GM21381 (cell line): ENCODE measurements at regions not wholly inside any gene's neighbourhood (a gene's known extent, or its start where the extent isn't known, plus 50 kb on each side); places are given as distances from the start of the nearest gene placed in this dataset.

Experiments
- ATAC-seq: cut with Tn5 transposase; IDR thresholded peaks from one replicate; pipeline ENCODE4 v1.9.1; 2021; ENCODE audit warnings: mild to moderate bottlenecking, moderate library complexity; ENCODE audit not compliant: unreplicated experiment

DNA sequence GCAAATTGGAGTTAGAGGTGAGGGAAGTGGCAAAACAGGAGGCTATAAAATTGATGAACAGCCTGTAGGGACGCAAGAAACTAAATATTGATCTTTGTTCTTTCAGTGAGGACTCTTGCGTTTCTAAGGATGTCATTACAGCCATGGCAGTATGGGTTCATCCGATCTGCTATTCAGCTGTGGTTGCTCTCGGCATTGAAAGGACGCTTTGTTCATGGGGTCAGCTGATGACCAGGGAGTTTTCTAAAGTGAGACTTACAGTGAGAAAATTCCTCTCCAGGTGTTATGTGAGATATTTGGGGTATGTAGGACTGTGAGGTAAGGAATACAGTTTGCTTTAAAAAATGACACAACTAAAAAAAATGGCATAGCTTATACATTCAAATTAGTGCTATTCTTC, 52.7 kb upstream of the PELI1 start:
- no peak for ATAC-seq

DNA sequence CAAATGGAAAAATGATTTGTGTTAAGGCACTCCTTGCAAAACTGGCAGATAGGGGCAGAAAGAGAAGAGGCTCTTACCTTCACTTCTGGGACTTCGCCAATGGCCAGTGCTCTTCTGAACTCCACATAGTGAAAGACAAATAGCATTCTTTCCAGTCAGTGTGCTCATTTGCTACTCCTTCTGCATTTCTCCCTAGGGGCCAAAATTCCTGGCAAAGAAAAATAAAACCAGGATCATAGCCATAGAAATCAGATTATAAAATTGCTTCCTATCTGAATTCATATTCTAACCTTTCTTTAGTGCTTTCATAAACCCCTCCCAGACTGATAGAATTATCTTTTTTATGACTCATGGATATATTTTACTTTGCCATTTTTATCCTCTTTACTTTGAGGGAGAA, 56.9 kb upstream of the PELI1 start:
- no peak for ATAC-seq

DNA sequence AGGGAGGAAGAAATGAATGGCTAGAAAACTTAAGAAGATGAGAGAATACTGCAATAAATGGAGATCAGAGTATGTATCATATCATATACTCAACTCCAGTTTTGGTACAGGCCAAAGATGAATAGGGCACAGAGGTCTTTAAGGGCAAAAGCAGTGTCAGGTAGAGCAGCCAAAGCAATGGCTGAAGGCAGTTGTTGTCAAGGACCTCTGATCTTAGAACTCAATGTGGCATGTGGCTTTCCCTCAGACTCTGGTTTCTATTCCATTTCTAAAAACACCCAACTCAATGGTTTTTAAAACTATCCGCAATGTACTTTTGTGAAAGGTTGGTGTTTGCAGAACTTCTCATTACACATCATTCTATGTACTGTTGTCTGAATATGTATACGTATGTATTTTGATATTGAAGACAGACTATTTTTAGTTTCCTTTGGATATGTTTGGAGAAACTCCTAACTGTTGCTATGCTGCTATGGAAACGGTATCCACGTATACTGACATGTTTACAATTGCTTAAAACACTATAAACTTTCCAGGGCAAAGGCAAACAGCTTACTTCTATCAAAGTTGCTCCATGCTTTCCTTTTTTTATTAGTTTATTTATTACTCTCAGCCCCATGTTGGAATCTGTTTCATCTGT, 58.1 kb upstream of the PELI1 start:
- no peak for ATAC-seq

- ATAC-seq: no peak
Observed at GRCh38 chr2:64203131-64203857, 59.1 kb upstream of the PELI1 start.

- ATAC-seq: peak; percentile 68
Observed at GRCh38 chr2:64203858-64204632, 59.8 kb upstream of the PELI1 start.

DNA sequence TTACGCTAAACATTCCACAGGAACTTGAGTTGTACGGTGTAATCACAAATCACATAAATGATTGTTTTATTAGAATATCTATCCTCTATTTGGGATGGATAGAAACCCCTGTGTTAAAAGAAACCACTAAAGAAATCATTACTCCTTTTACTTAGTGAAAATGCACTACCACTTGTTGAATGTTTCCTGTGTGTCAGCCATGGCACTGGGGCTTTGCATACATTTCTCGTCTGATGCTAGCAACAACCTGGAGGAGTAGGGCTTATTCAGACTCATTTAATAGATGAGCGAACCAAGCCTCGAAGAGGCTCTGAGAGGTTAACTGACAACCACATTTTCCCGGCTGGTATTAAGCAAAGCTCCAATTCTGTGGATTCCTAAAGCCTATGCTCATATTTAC, 60.5 kb upstream of the PELI1 start:
- no peak for ATAC-seq

DNA sequence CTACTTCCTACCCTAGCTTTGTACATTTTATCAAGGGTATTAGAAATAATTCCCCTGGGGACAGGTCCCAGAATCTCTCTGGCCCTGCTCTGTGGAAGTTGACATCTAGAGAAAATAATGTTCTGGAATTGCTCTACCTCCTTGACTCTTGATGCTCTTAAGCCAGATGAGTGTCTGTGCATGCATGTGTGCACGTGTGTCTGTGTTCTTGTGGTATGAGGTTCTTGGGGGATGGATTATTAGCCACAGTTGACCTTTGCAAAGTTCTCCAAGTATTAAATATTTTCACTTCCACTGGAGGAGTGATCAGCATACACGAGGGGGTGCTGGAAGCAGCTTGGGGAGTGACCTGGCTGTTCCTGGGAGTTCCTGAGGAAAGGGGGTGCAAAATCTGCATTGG, 61.2 kb upstream of the PELI1 start:
- ATAC-seq: no peak

DNA sequence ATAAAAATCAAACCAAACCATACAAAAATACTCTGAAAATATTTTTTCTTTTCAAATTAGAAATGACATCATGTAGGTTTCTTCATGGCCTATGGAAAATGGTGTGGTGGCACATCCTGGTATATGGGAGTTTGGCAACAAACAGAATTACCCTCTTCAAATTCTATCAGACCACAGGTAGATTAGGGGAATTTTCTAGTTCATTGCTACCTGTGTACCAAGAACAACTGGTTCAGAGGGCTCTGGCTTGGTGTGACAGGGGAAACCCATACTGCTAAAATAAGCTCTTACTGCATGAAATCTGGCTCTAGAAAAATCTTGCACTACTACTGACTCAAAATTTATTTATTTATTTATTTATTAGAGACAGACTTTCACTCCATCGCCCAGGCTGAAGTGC, 63.4 kb upstream of the PELI1 start:
- no peak for ATAC-seq

DNA sequence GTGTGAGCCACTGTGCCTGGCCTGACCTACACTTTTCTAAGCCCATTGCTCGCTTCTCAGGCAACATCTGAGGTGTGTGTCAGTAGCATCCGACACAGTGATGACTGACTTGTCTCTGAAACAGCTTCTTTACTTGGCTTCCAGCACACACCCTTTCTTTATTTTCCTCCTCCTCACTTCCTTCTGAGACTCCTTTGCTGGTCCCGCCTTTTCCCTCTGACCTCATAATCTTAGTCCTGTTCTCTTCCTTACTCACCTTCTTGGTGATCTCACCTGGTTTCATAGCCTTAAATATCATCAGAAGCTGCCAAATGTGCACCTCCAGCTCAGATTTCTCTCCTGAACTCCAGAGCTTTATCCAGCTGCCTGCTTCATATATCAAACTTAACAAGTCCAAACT, 66.6 kb upstream of the PELI1 start:
- ATAC-seq: no peak

DNA sequence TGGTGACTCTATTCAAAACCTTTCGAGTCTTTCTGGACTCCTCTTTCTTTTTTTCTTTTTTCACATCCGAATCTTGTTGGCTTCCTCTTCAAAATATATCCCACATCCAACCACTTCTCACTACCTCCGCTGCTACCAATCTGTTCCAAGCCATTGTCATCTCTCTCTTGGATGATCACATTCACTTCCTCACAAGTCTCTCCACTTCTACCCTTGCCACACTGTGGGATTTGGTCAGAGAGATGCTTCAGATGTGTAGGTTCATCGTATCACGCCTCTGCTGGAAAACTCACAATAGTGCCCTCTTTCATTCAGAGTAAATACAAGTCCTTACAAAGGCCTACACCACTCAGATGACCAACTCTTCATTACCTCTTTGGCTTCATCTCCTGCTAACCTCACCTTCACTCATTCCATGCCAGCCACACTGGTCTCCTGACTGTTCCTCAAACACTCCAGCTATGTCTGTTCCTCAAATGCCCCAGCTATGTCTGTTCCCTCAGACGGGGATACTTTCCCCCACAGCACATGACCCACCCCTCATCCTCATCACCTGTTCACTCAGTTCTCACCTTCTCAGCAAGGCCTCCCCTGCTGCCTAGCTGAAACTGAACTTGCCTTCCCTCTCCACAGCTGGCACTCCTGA, 67.2 kb upstream of the PELI1 start:
- ATAC-seq: no peak

DNA sequence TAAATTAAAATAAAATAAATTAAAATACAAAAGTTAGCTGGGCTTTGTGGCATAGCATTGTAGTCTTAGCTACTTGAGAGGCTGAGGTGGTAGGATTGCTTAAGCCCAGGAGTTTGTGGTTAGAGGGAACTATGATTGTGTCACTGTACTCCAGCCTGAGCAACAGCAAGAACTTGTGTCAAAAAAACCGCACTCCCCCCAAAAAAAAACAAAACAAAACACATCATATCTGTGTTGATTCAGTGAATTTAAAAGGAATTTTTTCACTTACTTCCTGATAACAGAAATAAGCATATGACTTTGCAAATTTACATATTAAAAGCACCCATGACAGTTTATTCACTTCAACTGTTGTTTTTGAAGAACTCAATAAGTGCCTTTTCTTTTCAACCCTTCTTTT, 68.1 kb upstream of the PELI1 start:
- ATAC-seq: no peak

- no peak for ATAC-seq
Observed at GRCh38 chr2:64212801-64213321, 68.6 kb upstream of the PELI1 start.

DNA sequence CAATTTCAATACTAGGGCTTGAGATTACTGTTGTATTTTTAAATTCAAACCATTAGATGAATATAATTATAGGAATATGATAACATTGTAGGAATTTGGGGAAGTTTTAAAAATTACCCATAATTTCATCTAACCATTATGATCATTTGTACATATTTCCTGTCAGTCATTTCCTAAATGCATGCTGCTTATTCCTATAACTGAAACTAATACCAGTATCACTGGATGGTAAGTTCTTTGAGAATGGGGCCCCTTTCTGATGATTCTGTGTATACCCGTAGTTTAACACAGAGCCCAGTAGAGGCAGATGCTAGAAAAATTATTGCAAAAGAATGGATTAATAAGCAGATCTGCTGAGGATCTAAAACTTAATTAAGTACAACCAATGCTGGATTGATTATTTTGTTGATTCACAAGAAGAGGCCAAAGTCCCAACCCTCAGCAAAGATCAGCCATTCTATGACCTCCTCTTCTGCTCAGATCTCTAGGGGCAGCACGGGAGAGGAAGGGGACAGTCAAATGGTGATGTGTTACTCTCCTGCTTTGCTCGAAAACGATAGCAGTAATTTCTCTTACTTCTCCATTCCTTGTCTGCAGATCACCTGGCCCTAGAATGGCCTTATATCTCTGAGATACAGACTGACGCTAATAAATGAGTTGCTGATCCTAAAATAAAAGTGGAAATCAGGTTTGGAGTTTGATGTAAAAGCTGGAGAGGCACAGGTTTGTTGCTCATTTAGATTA, 69.5 kb upstream of the PELI1 start:
- peak; percentile 47 for ATAC-seq

GRCh38 chr2:64214281-64215115, 70.3 kb upstream of the PELI1 start:
- ATAC-seq: peak; percentile 54

GRCh38 chr2:64217198-64217869, 73.1 kb upstream of the PELI1 start:
- no peak for ATAC-seq

- no peak for ATAC-seq
Observed at GRCh38 chr2:64218137-64218802, 74.0 kb upstream of the PELI1 start.

DNA sequence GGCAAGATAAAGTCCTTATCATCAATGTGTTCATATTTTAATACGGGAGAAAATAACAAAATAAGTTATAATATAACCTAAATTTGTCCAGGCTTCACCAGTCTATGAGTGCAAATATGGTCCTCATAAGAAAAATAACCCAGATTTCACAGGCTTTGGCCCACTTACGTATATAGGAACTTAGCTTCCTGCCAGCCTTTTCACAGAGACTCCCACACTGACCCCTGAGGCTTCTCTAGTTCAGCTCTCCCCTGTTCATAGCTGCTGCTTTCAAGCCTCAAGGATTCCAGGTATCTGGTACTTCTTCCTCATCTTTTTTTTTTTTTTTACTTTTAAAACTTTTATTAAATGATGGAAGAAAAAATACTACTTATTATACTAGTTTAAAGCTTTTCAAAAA, 74.9 kb upstream of the PELI1 start:
- no peak for ATAC-seq

DNA sequence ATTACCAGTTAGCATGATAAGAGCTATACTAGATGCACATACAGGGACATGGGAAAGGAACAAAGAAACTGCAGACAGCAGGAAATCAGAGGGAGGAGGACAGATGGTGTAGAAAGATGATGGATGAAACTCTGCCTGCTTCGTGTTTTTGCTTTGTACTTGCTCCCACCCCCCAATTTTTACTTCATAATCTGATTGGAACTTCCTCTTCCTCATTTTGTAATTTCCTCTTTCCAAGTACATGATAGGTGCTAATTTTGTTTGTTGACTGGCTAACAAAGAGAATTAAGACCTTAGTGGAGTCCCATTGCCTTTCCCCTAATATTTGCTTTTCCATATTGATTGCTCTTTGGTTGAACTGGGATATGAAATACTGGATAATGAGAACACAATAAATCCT, 76.0 kb upstream of the PELI1 start:
- no peak for ATAC-seq
